PC-9 (cell line): ENCODE measurements at regions not wholly inside any gene's neighbourhood (a gene's known extent, or its start where the extent isn't known, plus 50 kb on each side); places are given as distances from the start of the nearest gene placed in this dataset.

Source experiments
- CTCF ChIP-seq: fragments of 200-600 bp; sonication (generic); conservative IDR thresholded peaks from 2 replicates; pipeline ENCODE4 v1.6.1; 2017; ENCODE audit warnings: mixed run types, antibody characterized with exemption, mild to moderate bottlenecking, moderate library complexity
- EZH2 ChIP-seq: fragments of 200-600 bp; sonication (generic); IDR thresholded peaks from 2 replicates; pipeline ENCODE4 v1.8.0; 2017; ENCODE audit warnings: antibody characterized with exemption, low read depth

DNA sequence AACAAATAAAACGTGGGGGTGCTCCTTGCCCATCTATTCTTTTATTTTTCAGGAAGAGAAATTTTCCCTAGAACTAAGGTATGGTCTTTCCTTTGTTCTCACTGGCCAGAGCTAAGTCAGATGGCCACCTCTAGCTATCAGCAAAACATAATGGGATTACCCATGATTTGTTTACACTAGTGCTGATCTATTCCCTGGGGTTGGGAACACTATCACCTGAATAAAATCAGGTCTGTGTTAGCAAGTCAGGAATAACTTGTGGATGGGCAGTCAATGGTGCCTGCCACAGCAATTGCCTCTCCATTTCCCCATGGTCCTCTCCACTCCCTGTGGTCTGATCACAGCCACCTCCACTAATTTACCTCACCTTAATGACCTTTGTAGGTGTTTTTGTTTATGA is 181.7 kb upstream of the CADPS start:
- no peak for TF ChIP-seq CTCF
- no peak for TF ChIP-seq EZH2
